Hematopoietic multipotent progenitor cell treated with erythropoietin and hydrocortisone succinate and interleukin-3 and kit ligand, for 17 days (in vitro differentiated cells): ENCODE measurements at regions not wholly inside any gene's neighbourhood (a gene's known extent, or its start where the extent isn't known, plus 50 kb on each side); places are given as distances from the start of the nearest gene placed in this dataset.

ENCODE experiments used
- DNase-seq: peaks from one replicate; pipeline ENCODE4 v3.0.0-alpha.2; 2015; ENCODE audit warnings: low spot score

GRCh38 chr5:2204366-2205184 is 321.9 kb upstream of the IRX4 start:
- no peak for DNase-seq

GRCh38 chr5:2203774-2204173 is 321.0 kb upstream of the IRX4 start:
- no peak for DNase-seq

- no peak for DNase-seq
Measured at GRCh38 chr5:2201832-2202231, 319.1 kb upstream of the IRX4 start.

- DNase-seq = no peak
Measured at GRCh38 chr5:2201421-2201820, 318.7 kb upstream of the IRX4 start.

- DNase-seq = no peak
Measured at GRCh38 chr5:2201011-2201410, 318.3 kb upstream of the IRX4 start.

GRCh38 chr5:2200261-2200950 is 317.7 kb upstream of the IRX4 start:
- no peak for DNase-seq

GRCh38 chr5:2199697-2200096 is 317.0 kb upstream of the IRX4 start:
- DNase-seq = no peak

GRCh38 chr5:2196989-2197619 is 314.4 kb upstream of the IRX4 start:
- no peak for DNase-seq

GRCh38 chr5:2196416-2196815 is 313.7 kb upstream of the IRX4 start:
- no peak for DNase-seq

- DNase-seq = no peak
Measured at GRCh38 chr5:2194949-2195348, 312.2 kb upstream of the IRX4 start.

- no peak for DNase-seq
Measured at GRCh38 chr5:2194236-2194555, 311.5 kb upstream of the IRX4 start.

GRCh38 chr5:2193542-2194235 is 311.0 kb upstream of the IRX4 start:
- DNase-seq = no peak

GRCh38 chr5:2193142-2193541 is 310.4 kb upstream of the IRX4 start:
- no peak for DNase-seq

- no peak for DNase-seq
Measured at GRCh38 chr5:2192496-2192895, 309.8 kb upstream of the IRX4 start.

GRCh38 chr5:2191972-2192371 is 309.2 kb upstream of the IRX4 start:
- no peak for DNase-seq

GRCh38 chr5:2190549-2190948 is 307.8 kb upstream of the IRX4 start:
- no peak for DNase-seq

- DNase-seq = no peak
Measured at GRCh38 chr5:2188661-2189060, 305.9 kb upstream of the IRX4 start.

GRCh38 chr5:2188137-2188536 is 305.4 kb upstream of the IRX4 start:
- DNase-seq = no peak

- DNase-seq = no peak
Measured at GRCh38 chr5:2187687-2188086, 305.0 kb upstream of the IRX4 start.

- no peak for DNase-seq
Measured at GRCh38 chr5:2187156-2187555, 304.4 kb upstream of the IRX4 start.

- no peak for DNase-seq
Measured at GRCh38 chr5:2186472-2187015, 303.8 kb upstream of the IRX4 start.
